Heart left ventricle (tissue), 16 donors: ENCODE measurements at regions not wholly inside any gene's neighbourhood (a gene's known extent, or its start where the extent isn't known, plus 50 kb on each side); places are given as distances from the start of the nearest gene placed in this dataset.

ENCODE experiments used
- ATAC-seq, 4 donors: fragments of 200-7000 bp; cut with Tn5 transposase; one replicate each; pipeline ENCODE4 v1.9.1; 2020 to 2022; ENCODE audit warnings: moderate library complexity in 4 of 4, mild to moderate bottlenecking in 3 of 4, moderate number of reproducible peaks in 1 of 4
- DNase-seq, 5 donors: peaks; one replicate each; pipeline ENCODE4 v3.0.0-alpha.2; 2020
- H3K27ac ChIP-seq, 12 donors: fragments of 200-600 bp; sonication (generic) in 4 of 12; one replicate each; pipeline versions ENCODE4 v1.5.0 to v1.8.0; 2016 to 2022; ENCODE audit warnings: mild to moderate bottlenecking in 2 of 12
- H3K27me3 ChIP-seq, 9 donors: fragments of 200-600 bp; sonication (generic) in 2 of 9; one replicate each; pipeline versions ENCODE4 v1.5.1 to v1.8.0; 2016 to 2022; ENCODE audit warnings: mild to moderate bottlenecking in 3 of 9
- H3K36me3 ChIP-seq, 9 donors: fragments of 200-600 bp; sonication (generic) in 2 of 9; one replicate each; pipeline versions ENCODE4 v1.5.0 to v1.8.0; 2018 to 2022; ENCODE audit warnings: mild to moderate bottlenecking in 2 of 9
- H3K4me1 ChIP-seq, 12 donors: fragments of 200-600 bp; sonication (generic) in 4 of 12; one replicate each; pipeline versions ENCODE4 v1.5.0 to v1.8.0; 2016 to 2022; ENCODE audit warnings: mild to moderate bottlenecking in 3 of 12
- H3K4me3 ChIP-seq, 12 donors: fragments of 200-600 bp; sonication (generic) in 4 of 12; one replicate each; pipeline versions ENCODE4 v1.5.0 to v1.8.0; 2017 to 2022; ENCODE audit warnings: mild to moderate bottlenecking in 9 of 12, moderate library complexity in 4 of 12
- H3K9me3 ChIP-seq, 12 donors: fragments of 200-600 bp; sonication (generic) in 4 of 12; one replicate each; pipeline versions ENCODE4 v1.5.0 to v1.8.0; 2016 to 2022; ENCODE audit warnings: mild to moderate bottlenecking in 1 of 12
- POLR2A ChIP-seq, 2 donors: fragments of 450-650 bp; IDR thresholded peaks; one replicate each; pipeline ENCODE4 v1.6.1; 2017; ENCODE audit warnings: antibody characterized with exemption in 2 of 2, mild to moderate bottlenecking in 2 of 2, moderate library complexity in 2 of 2
- WGBS, 4 donors: extraction: QIAGEN DNeasy Blood & Tissue Kit in 2 of 4; methylation state at CpG; one replicate each; pipeline versions ENCODE4 v1.1.5 to v1.1.7; 2013 to 2018; 5-methylcytosine and 5-hydroxymethylcytosine counted together
- intact Hi-C, 10 donors: fragments of 100-400 bp; cut with DNase I; formaldehyde crosslinking; loops; one replicate each; pipeline versions ENCODE4 v1.11.1 to v1.14.2; 2022
- TF ChIP-seq, protein P1 (sequence below), 12 donors: fragments of 200-600 bp; sonication (generic) in 4 of 12; IDR thresholded peaks; one replicate each; pipeline versions ENCODE4 v1.5.0 to v1.8.0; 2018 to 2022; ENCODE audit warnings: antibody characterized with exemption in 12 of 12, mild to moderate bottlenecking in 5 of 12
- donor health status: ischemic (EF 13 %, LVEDD 7.1; RV severe dilation, severe dysfunction).
- donor health status: healthy with polysubstance abuse.
- donor health status: DM: no; HTN: yes; CAD: no.
- donor health status: DM: no; HTN: no; CAD: no.
- donor health status: ischemic (EF 25% LVEDD 6.9; RV normal size, moderate dysfunction).
- donor health status: ischemic (EF 25% LVEDD 5.7; RV mildly dilated, moderate dysfunction).
- donor health status: healthy.
- donor health status: DM: yes; HTN: yes; CAD: no.
- donor health status: ischemic (EF 35%, LVEDD 5.7; RV mildly dilated, moderate dysfunction).
- donor health status: nonischemic (EF 11% LVEDD 7.7; RV severe dilation, severe dysfunction).
- donor health status: DM: yes; HTN: yes; CAD: no.
- donor health status: PGD.
- donor health status: ischemic (EF 29% LVEDD 5.4; RV normal size, mild dysfunction).
- donor health status: nonischemic (EF 23%, LVEDD 6.1; RV moderate dilation, normal function).

DNA sequence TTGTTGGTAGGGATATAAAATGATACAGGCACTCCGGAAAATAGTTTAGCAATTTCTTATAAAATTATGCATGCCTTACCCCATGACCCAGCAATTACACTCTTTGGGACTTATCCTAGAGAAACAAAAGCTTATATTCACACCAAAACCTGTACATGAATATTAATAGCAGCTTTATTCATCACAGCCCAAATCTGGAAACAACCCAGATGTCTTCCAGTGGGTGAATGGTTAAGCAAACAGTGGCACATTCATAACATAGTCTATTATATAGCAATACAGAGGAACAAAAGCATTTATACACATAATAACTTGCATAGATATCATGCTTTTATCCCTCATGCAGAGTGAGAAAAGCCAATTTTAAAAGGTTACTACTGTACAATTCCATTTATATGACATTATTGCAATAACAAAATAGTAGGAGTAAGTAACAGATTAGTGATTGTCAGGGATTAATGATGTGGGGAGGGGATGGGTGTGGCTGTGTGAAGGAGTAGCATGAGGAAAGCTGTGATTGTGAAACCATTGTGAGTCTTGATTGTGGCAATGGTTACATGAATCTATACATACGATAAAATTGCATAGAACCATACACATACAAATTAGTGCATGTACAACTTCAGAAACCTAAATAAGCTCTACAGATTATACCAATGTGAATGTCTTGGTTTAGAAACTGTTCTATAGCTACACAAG lies 363.1 kb upstream of the OR4E1 start:
- intact Hi-C loops, result no loop called here
- DNase-seq, result no peak
- TF ChIP-seq POLR2A (IDR thresholded peaks at IDR 0.05), result no peak
- TF ChIP-seq, protein P1, sequence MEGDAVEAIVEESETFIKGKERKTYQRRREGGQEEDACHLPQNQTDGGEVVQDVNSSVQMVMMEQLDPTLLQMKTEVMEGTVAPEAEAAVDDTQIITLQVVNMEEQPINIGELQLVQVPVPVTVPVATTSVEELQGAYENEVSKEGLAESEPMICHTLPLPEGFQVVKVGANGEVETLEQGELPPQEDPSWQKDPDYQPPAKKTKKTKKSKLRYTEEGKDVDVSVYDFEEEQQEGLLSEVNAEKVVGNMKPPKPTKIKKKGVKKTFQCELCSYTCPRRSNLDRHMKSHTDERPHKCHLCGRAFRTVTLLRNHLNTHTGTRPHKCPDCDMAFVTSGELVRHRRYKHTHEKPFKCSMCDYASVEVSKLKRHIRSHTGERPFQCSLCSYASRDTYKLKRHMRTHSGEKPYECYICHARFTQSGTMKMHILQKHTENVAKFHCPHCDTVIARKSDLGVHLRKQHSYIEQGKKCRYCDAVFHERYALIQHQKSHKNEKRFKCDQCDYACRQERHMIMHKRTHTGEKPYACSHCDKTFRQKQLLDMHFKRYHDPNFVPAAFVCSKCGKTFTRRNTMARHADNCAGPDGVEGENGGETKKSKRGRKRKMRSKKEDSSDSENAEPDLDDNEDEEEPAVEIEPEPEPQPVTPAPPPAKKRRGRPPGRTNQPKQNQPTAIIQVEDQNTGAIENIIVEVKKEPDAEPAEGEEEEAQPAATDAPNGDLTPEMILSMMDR (IDR thresholded peaks at IDR 0.05), result no peak
- no peak overlapping the region for H3K4me3 ChIP-seq
- no peak overlapping the region for H3K27ac ChIP-seq
- no peaks in the 10 kb centered on the region for H3K9me3 ChIP-seq
- 73 to 89% (median 82%) methylated on average over 2 of the region's 2 CpGs for WGBS, 4 donors
- ATAC-seq, result no peak
- H3K27me3 ChIP-seq, result peaks cover 0 to 10% (median 3%) of the 10 kb centered on the region in 9 donors
- H3K4me1 ChIP-seq, result no peaks in the 10 kb centered on the region
- H3K36me3 ChIP-seq, result no peaks in the 10 kb centered on the region

DNA sequence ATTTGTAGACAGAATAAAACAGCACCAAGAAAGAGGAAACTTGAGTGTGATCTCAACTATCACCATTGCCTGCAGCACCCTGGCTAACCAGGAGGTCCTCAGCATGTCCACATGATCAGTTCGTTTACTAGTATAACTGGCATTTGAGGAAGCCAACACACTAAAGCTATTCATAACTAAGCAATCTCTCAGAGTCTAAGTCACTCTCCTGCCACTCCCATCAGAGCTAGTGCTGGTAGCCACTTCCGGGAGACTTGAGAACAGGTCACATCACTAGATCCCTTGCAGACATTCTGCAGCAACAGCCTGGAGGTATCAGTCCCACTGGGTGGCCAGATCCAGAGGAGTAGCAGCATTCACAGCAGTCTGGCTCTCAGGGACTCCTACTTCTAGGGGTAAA lies 352.9 kb upstream of the OR4E1 start:
- H3K4me1 ChIP-seq, result no peaks in the 10 kb centered on the region
- ATAC-seq (no peak), DNase-seq (no peak)
- H3K27ac ChIP-seq, result no peak overlapping the region
- peaks cover 0 to 11% (median 0%) of the 10 kb centered on the region in 9 donors for H3K27me3 ChIP-seq
- no peaks in the 10 kb centered on the region for H3K36me3 ChIP-seq
- intact Hi-C loops, result no loop called here
- no peaks in the 10 kb centered on the region for H3K9me3 ChIP-seq
- TF ChIP-seq, protein P1 (IDR thresholded peaks at IDR 0.05), result no peak
- TF ChIP-seq POLR2A (IDR thresholded peaks at IDR 0.05), result no peak
- 48 to 71% (median 60%) methylated on average over 2 of the region's 2 CpGs for WGBS, 4 donors
- H3K4me3 ChIP-seq, result no peak overlapping the region

DNA sequence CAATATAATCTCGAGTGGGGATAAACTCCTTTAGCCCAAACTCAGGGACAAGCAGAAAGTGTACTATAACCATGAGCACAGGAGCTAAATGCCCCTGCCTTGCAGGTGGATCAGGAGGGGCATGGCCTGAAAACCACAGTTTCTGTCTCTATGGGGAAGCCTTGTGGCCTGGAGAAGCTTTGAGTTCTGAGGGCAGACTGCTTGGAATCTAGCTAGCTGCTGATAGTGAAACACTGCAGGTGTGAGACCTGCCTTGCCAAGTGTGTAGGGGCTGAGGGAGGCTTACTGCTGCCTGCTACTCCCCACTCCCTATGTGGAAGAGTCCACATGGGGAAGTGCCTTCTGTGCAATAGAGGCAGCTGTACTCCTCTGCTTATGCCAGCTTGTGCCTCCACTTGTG lies 352.3 kb upstream of the OR4E1 start:
- H3K27me3 ChIP-seq, result peaks cover 0 to 11% (median 0%) of the 10 kb centered on the region in 9 donors
- no peaks in the 10 kb centered on the region for H3K4me1 ChIP-seq
- H3K9me3 ChIP-seq, result no peaks in the 10 kb centered on the region
- 56 to 67% (median 62%) methylated on average over 1 of the region's 1 CpG; no CpG with 5 or more reads in 1 of the 4 donors for WGBS, 4 donors
- H3K36me3 ChIP-seq, result no peaks in the 10 kb centered on the region
- H3K4me3 ChIP-seq, result no peak overlapping the region
- DNase-seq, result no peak
- intact Hi-C loops, result no loop called here
- TF ChIP-seq POLR2A (IDR thresholded peaks at IDR 0.05), result no peak
- TF ChIP-seq, protein P1 (IDR thresholded peaks at IDR 0.05), result no peak
- ATAC-seq, result no peak
- no peak overlapping the region for H3K27ac ChIP-seq

DNA sequence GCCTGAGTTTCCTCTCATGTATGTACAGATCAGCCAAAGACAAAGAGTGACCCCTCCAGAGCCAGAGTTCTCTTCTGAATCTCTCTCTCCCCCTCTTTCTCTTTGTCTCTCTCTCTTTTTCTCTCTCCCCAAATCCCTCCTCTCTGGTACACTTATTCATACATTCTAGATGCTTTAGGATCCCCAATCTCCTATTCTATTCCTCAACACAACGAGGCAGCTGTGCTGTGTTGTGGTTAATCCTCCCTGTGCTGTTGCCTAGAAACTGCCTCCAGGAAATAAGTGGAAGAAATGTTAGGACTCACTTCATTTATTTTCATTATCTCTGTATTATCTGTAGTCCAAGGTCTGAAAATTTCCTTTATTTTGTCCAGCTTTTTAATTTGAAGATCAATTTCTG lies 350.5 kb upstream of the OR4E1 start:
- Histone ChIP-seq H3K27ac (no peak overlapping the region), H3K27me3 (peaks cover 0 to 11% (median 0%) of the 10 kb centered on the region in 9 donors), H3K36me3 (no peaks in the 10 kb centered on the region), H3K9me3 (no peaks in the 10 kb centered on the region), H3K4me3 (no peak overlapping the region), H3K4me1 (no peaks in the 10 kb centered on the region)
- intact Hi-C loops, result no loop called here
- TF ChIP-seq POLR2A (IDR thresholded peaks at IDR 0.05), result no peak
- WGBS, 4 donors, result 10 to 32% (median 23%) methylated on average over 1 of the region's 1 CpG
- ATAC-seq, result no peak
- no peak for DNase-seq

DNA sequence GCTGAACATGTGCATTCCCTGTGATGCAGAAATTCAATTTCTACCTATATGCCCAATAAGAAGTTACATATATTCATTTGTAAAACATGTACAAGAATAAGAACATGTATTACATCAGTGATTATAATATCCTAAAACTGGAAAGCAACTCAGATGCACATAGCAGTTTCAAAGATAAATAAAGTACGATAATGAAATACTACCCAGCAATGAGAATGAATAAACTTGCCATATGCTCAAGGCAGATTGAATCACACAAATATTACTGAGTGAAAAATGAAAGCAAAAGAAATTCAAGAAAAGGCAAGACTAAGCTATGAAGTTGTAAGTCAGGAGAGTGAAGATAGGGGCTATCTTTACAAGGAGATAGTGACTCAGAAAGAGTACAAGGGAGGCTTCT lies 345.3 kb upstream of the OR4E1 start:
- Histone ChIP-seq H3K36me3 (no peaks in the 10 kb centered on the region), H3K4me3 (no peak overlapping the region), H3K27ac (no peak overlapping the region), H3K4me1 (no peaks in the 10 kb centered on the region), H3K27me3 (no peaks in the 10 kb centered on the region), H3K9me3 (no peaks in the 10 kb centered on the region)
- no peak for DNase-seq
- ATAC-seq, result no peak
- intact Hi-C loops, result no loop called here
- no peak for TF ChIP-seq POLR2A (IDR thresholded peaks at IDR 0.05)
- TF ChIP-seq, protein P1 (IDR thresholded peaks at IDR 0.05), result no peak
- 83 to 95% (median 89%) methylated on average over 1 of the region's 1 CpG for WGBS, 4 donors
